Fibroblast of peridontal ligament (primary cell): ENCODE measurements at regions not wholly inside any gene's neighbourhood (a gene's known extent, or its start where the extent isn't known, plus 50 kb on each side); places are given as distances from the start of the nearest gene placed in this dataset.
"Not testable (repeated sequence)": the region's sequence is repeated elsewhere in the genome, so short reads cannot be mapped to it uniquely, and the experiment has no call there.

Experiments used
- DNase-seq: peaks from one replicate; pipeline ENCODE4 v3.0.0-alpha.2; 2010; ENCODE audit errors: extremely low read depth

GRCh38 chr6:88456221-88456859, 290.2 kb upstream of the CNR1 start:
- DNase-seq, result no peak

- no peak for DNase-seq
Measured at GRCh38 chr6:88455317-88455716, 289.2 kb upstream of the CNR1 start.

- DNase-seq, result no peak
Measured at GRCh38 chr6:88454658-88455057, 288.5 kb upstream of the CNR1 start.

GRCh38 chr6:88449770-88450169, 283.6 kb upstream of the CNR1 start:
- DNase-seq, result no peak

GRCh38 chr6:88445188-88445965, 279.2 kb upstream of the CNR1 start:
- DNase-seq, result no peak

- no peak for DNase-seq
Measured at GRCh38 chr6:88443554-88443953, 277.4 kb upstream of the CNR1 start.

GRCh38 chr6:88442737-88443136, 276.6 kb upstream of the CNR1 start:
- no peak for DNase-seq

- no peak for DNase-seq
Measured at GRCh38 chr6:88441346-88441745, 275.2 kb upstream of the CNR1 start.

GRCh38 chr6:88428068-88428467, 261.9 kb upstream of the CNR1 start:
- DNase-seq, result no peak

GRCh38 chr6:88426005-88426404, 259.9 kb upstream of the CNR1 start:
- DNase-seq, result no peak

- no peak for DNase-seq
Measured at GRCh38 chr6:88422831-88423230, 256.7 kb upstream of the CNR1 start.

GRCh38 chr6:88420967-88421488, 254.9 kb upstream of the CNR1 start:
- not testable (repeated sequence) for DNase-seq

GRCh38 chr6:88418921-88419810, 253.0 kb upstream of the CNR1 start:
- DNase-seq, result not testable (repeated sequence)

- DNase-seq, result not testable (repeated sequence)
Measured at GRCh38 chr6:88417361-88417760, 251.2 kb upstream of the CNR1 start.

- no peak for DNase-seq
Measured at GRCh38 chr6:88413459-88413858, 247.3 kb upstream of the CNR1 start.

- not testable (repeated sequence) for DNase-seq
Measured at GRCh38 chr6:88408355-88408754, 242.2 kb upstream of the CNR1 start.

- DNase-seq, result not testable (repeated sequence)
Measured at GRCh38 chr6:88406674-88407073, 240.5 kb upstream of the CNR1 start.

- DNase-seq, result no peak
Measured at GRCh38 chr6:88403486-88403885, 237.3 kb upstream of the CNR1 start.

- DNase-seq, result no peak
Measured at GRCh38 chr6:88402909-88403308, 236.8 kb upstream of the CNR1 start.

GRCh38 chr6:88390998-88391397, 224.9 kb upstream of the CNR1 start:
- DNase-seq, result not testable (repeated sequence)

GRCh38 chr6:88388589-88388988, 222.4 kb upstream of the CNR1 start:
- DNase-seq, result no peak

- DNase-seq, result no peak
Measured at GRCh38 chr6:88386167-88386566, 220.0 kb upstream of the CNR1 start.
